ENCODE measurements at regions not wholly inside any gene's neighbourhood (a gene's known extent, or its start where the extent isn't known, plus 50 kb on each side); places are given as distances from the start of the nearest gene placed in this dataset.
A peak's percentile ranks its signal among the peaks of the same experiment; 100 is the strongest.

DNA sequence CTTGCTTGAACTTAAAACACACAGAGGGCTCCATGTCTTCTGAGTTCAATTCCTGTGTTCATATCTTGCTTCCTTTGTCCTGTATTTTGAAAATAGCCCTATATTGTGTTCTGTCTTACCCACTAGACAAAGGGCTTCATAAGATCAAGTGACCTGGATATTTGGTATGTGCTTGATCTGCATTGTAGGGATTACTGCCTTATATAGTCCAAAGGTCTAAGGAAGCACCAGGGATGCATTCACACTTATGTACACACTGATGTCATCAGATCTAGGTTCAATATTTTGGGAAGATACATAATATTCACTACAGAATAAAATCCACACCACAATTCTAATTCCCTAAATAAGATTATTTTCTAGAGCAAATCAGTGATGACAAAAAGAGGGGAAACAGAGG lies 278.0 kb upstream of the KYNU start:
- in situ Hi-C loops (cut with HindIII; ENCODE audit: low pct_ligation_motif_present, low sequenced_read_pairs): no loop called here
- H3K27me3 ChIP-seq (replicated peaks): no peaks in the 10 kb centered on the region
- H3K27ac ChIP-seq: no peak overlapping the region
- H3K36me3 ChIP-seq (replicated peaks): no peaks in the 10 kb centered on the region
- TF ChIP-seq, protein P1, sequence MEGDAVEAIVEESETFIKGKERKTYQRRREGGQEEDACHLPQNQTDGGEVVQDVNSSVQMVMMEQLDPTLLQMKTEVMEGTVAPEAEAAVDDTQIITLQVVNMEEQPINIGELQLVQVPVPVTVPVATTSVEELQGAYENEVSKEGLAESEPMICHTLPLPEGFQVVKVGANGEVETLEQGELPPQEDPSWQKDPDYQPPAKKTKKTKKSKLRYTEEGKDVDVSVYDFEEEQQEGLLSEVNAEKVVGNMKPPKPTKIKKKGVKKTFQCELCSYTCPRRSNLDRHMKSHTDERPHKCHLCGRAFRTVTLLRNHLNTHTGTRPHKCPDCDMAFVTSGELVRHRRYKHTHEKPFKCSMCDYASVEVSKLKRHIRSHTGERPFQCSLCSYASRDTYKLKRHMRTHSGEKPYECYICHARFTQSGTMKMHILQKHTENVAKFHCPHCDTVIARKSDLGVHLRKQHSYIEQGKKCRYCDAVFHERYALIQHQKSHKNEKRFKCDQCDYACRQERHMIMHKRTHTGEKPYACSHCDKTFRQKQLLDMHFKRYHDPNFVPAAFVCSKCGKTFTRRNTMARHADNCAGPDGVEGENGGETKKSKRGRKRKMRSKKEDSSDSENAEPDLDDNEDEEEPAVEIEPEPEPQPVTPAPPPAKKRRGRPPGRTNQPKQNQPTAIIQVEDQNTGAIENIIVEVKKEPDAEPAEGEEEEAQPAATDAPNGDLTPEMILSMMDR (IDR thresholded peaks at IDR 0.05; ENCODE audit: low read depth, low read length, missing control alignments): no peak
- no peak overlapping the region for H3K4me3 ChIP-seq (ENCODE audit: low read depth, low read length)
- no peak for DNase-seq

DNA sequence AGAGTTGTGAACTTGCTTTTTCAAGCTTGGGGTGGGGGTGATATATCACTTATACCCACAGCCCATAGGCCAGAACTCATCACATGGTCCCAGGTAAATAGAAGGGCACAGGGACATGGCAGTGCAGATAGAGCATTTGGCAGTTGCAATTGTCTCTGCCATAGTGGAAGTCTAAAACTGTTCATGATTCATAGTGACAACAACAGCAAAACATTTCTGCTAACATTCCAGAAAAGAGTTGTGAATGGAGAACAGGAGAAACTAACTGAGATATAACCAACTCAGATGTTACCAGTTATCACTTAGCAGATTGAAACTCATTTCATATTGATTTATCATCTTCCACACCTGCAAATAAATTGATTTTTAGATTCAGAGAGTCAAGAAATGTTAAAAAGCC lies 278.6 kb upstream of the KYNU start:
- H3K27me3 ChIP-seq (replicated peaks): no peaks in the 10 kb centered on the region
- no peaks in the 10 kb centered on the region for H3K36me3 ChIP-seq (replicated peaks)
- no peak overlapping the region for H3K4me3 ChIP-seq (ENCODE audit: low read depth, low read length)
- in situ Hi-C loops (cut with HindIII; ENCODE audit: low pct_ligation_motif_present, low sequenced_read_pairs): no loop called here
- TF ChIP-seq, protein P1 (IDR thresholded peaks at IDR 0.05; ENCODE audit: low read depth, low read length, missing control alignments): no peak
- peak; percentile 16 for DNase-seq
- no peak overlapping the region for H3K27ac ChIP-seq

DNA sequence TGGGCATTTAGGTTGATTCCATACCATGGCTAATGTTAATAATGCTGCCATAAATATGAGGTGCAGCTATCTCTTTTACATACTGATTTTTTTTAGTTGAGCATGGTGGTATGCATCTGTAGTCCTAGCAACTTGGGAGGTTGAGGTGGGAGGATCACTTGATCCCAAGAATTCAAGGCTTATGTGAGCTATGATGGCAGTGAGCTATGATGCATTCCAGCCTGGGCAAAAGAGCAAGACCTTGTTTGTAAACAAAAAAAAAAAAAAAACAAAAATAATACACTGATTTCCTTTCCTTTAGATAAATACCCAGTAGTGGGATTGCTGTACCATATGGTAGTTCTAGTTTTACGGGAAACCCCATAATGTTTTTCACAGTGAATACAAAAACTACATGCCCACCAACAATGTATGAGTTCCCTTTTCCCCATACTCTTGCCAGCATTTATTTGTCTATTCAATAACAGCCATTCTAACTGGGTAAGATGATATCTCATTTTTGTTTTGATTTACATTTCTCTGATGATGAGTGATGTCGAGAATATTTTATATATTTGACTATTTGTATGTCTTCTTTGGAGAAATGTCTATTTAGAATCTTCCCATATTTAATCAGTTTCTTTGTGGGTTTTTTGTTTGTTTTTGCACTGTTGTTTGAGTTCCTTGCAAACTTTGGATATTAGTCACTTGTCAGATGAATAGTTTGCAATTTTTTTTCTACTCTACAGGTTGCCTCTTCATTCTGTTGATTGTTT lies 281.0 kb upstream of the KYNU start:
- H3K36me3 ChIP-seq (replicated peaks): no peaks in the 10 kb centered on the region
- TF ChIP-seq, protein P1 (IDR thresholded peaks at IDR 0.05; ENCODE audit: low read depth, low read length, missing control alignments): no peak
- peak; percentile 7 for DNase-seq
- H3K4me3 ChIP-seq (ENCODE audit: low read depth, low read length): no peak overlapping the region
- in situ Hi-C loops (cut with HindIII; ENCODE audit: low pct_ligation_motif_present, low sequenced_read_pairs): no loop called here
- peak overlapping the region; percentile 35 for H3K27ac ChIP-seq
- no peaks in the 10 kb centered on the region for H3K27me3 ChIP-seq (replicated peaks)

DNA sequence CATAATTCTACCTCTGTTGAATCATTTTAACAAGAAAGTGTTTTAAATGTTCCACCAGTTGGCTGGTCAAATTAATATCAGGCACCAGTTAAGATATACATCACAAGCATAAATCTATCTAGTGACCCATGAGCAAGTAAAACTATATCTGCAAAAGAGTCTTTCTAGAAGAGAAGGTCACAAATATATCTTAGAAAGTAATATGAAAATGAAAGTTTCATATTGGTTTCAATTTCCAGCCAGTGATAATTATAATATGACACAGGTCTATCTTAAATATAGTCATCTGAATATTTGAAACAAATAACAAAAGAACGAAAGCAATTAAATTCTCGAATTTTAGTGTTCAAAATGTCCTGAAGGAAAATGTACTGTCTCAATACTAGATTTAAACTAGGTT lies 282.5 kb upstream of the KYNU start:
- TF ChIP-seq, protein P1 (IDR thresholded peaks at IDR 0.05; ENCODE audit: low read depth, low read length, missing control alignments): no peak
- no peak for DNase-seq
- H3K27ac ChIP-seq: no peak overlapping the region
- no peaks in the 10 kb centered on the region for H3K36me3 ChIP-seq (replicated peaks)
- H3K4me3 ChIP-seq (ENCODE audit: low read depth, low read length): no peak overlapping the region
- in situ Hi-C loops (cut with HindIII; ENCODE audit: low pct_ligation_motif_present, low sequenced_read_pairs): no loop called here
- H3K27me3 ChIP-seq (replicated peaks): no peaks in the 10 kb centered on the region

DNA sequence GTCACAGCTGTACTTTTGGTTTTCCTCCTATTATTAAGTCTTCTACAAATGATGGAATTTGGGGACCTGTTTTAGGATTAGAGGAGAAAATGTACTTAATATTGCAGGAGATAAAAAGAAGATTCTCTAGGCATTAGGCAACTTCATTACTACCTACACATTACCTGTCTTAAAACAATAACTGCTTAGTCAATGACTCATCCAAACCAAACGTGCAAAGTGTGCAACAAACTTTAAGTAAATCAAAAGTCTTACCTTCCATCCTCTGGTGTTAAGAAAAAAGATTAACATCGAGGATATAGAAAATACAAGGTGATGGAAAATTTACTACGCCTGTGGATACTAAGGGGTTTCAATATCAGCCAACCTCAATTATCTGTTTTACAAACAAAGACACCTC lies 285.3 kb upstream of the KYNU start:
- Histone ChIP-seq H3K27me3 (replicated peaks) (no peaks in the 10 kb centered on the region), H3K36me3 (replicated peaks) (no peaks in the 10 kb centered on the region), H3K4me3 (ENCODE audit: low read depth, low read length) (no peak overlapping the region), H3K27ac (no peak overlapping the region)
- TF ChIP-seq, protein P1 (IDR thresholded peaks at IDR 0.05; ENCODE audit: low read depth, low read length, missing control alignments): no peak
- no peak for DNase-seq
- in situ Hi-C loops (cut with HindIII; ENCODE audit: low pct_ligation_motif_present, low sequenced_read_pairs): no loop called here

DNA sequence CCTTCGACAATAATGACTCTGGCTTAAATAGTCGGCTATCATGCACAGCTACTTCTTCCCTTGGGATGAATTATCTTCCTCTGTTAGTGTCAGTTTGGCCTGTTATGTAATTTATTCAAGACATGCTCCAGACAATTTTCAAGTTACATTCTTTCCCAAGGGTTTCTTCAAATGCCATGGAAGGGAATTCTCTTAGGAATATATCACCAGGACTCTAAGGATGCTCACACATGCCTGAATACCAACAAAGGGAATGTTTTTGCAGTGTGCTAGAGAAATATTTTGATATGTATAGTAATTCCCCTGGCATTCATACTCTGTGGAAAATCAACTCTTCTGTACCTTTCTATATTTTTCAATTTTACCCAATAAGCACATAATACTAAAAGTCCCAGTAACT lies 286.0 kb upstream of the KYNU start:
- Histone ChIP-seq H3K36me3 (replicated peaks) (no peaks in the 10 kb centered on the region), H3K4me3 (ENCODE audit: low read depth, low read length) (no peak overlapping the region), H3K27ac (no peak overlapping the region), H3K27me3 (replicated peaks) (no peaks in the 10 kb centered on the region)
- DNase-seq: no peak
- TF ChIP-seq, protein P1 (IDR thresholded peaks at IDR 0.05; ENCODE audit: low read depth, low read length, missing control alignments): no peak
- in situ Hi-C loops (cut with HindIII; ENCODE audit: low pct_ligation_motif_present, low sequenced_read_pairs): no loop called here
